NCI-H2196 (cell line): ENCODE measurements at regions not wholly inside any gene's neighbourhood (a gene's known extent, or its start where the extent isn't known, plus 50 kb on each side); places are given as distances from the start of the nearest gene placed in this dataset.
"Not testable (repeated sequence)": the region's sequence is repeated elsewhere in the genome, so short reads cannot be mapped to it uniquely, and the experiment has no call there.

Experiments used
- DNase-seq: peaks from one replicate; lab custom pipeline; 2025; ENCODE audit not compliant: unreplicated experiment; lab: John Stamatoyannopoulos, UW

GRCh38 chr14:96683562-96684289 lies 113.5 kb upstream of the VRK1 start:
- DNase-seq = no peak

- DNase-seq = no peak
Observed at GRCh38 chr14:96686126-96686525, 111.1 kb upstream of the VRK1 start.

- no peak for DNase-seq
Observed at GRCh38 chr14:96688629-96689028, 108.6 kb upstream of the VRK1 start.

GRCh38 chr14:96690713-96691383 lies 106.3 kb upstream of the VRK1 start:
- no peak for DNase-seq

GRCh38 chr14:96693252-96693820 lies 103.8 kb upstream of the VRK1 start:
- no peak for DNase-seq

GRCh38 chr14:96693987-96694386 lies 103.2 kb upstream of the VRK1 start:
- DNase-seq = no peak

GRCh38 chr14:96698960-96699539 lies 98.1 kb upstream of the VRK1 start:
- no peak for DNase-seq

GRCh38 chr14:96699666-96700065 lies 97.5 kb upstream of the VRK1 start:
- DNase-seq = no peak

GRCh38 chr14:96702831-96703230 lies 94.4 kb upstream of the VRK1 start:
- no peak for DNase-seq

- DNase-seq = no peak
Observed at GRCh38 chr14:96705422-96706092, 91.6 kb upstream of the VRK1 start.

- DNase-seq = no peak
Observed at GRCh38 chr14:96706893-96707292, 90.3 kb upstream of the VRK1 start.

GRCh38 chr14:96710060-96710666 lies 87.0 kb upstream of the VRK1 start:
- no peak for DNase-seq

- DNase-seq = no peak
Observed at GRCh38 chr14:96711559-96712267, 85.5 kb upstream of the VRK1 start.

- DNase-seq = no peak
Observed at GRCh38 chr14:96713426-96713825, 83.8 kb upstream of the VRK1 start.

- DNase-seq = not testable (repeated sequence)
Observed at GRCh38 chr14:96714537-96714936, 82.6 kb upstream of the VRK1 start.

- no peak for DNase-seq
Observed at GRCh38 chr14:96717116-96717515, 80.1 kb upstream of the VRK1 start.

GRCh38 chr14:96718407-96718806 lies 78.8 kb upstream of the VRK1 start:
- no peak for DNase-seq

- DNase-seq = not testable (repeated sequence)
Observed at GRCh38 chr14:96720702-96721101, 76.5 kb upstream of the VRK1 start.

- no peak for DNase-seq
Observed at GRCh38 chr14:96722736-96723135, 74.4 kb upstream of the VRK1 start.

GRCh38 chr14:96723946-96724345 lies 73.2 kb upstream of the VRK1 start:
- no peak for DNase-seq
